Peyer's patch (tissue), 4 donors: ENCODE measurements at regions not wholly inside any gene's neighbourhood (a gene's known extent, or its start where the extent isn't known, plus 50 kb on each side); places are given as distances from the start of the nearest gene placed in this dataset.

Experiments used
- POLR2A ChIP-seq, 2 donors: fragments of 450-650 bp; IDR thresholded peaks; one replicate each; pipeline ENCODE4 v1.5.1; 2017; ENCODE audit warnings: antibody characterized with exemption in 2 of 2, mild to moderate bottlenecking in 2 of 2, moderate library complexity in 2 of 2
- TF ChIP-seq, protein P1 (sequence below), 6 experiments: fragments of 450-650 bp in 4 of 6; fragments of 200-600 bp in 2 of 6; sonication (generic) in 1 of 6; IDR thresholded peaks; one replicate each; pipeline ENCODE4 v1.5.1; 2017 to 2019; ENCODE audit warnings: antibody characterized with exemption in 6 of 6, mild to moderate bottlenecking in 3 of 6, moderate library complexity in 1 of 6

DNA sequence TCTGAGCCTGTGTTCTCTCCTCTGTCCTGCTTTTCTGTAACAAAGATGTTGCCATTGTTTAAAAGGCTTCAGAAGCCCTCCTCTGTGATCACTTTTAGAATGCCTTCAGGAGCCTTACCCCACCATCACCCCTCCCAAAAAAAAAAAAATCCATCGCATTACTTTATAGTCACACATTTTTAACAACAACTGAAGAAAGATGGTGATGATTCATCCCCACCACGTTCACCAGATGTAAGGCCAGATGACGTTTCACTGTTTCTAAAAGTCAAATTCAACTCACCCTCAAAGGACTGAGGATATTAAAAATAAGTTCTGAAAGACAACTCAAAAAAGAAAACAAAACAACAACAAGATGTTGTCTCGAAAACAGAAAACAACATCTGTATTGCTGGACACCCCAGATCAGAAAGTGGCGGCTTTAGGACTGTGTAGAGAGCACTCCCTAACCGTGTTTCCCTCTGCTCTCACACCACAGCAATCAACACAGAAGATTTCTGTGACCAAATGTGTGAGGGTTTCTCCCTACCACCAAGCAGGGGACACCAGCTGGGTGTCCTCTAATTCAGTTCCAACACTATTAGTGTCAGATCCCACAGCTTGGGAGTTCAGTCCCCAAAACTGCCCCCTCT, 61.9 kb upstream of the CREB1 start:
- TF ChIP-seq, protein P1, sequence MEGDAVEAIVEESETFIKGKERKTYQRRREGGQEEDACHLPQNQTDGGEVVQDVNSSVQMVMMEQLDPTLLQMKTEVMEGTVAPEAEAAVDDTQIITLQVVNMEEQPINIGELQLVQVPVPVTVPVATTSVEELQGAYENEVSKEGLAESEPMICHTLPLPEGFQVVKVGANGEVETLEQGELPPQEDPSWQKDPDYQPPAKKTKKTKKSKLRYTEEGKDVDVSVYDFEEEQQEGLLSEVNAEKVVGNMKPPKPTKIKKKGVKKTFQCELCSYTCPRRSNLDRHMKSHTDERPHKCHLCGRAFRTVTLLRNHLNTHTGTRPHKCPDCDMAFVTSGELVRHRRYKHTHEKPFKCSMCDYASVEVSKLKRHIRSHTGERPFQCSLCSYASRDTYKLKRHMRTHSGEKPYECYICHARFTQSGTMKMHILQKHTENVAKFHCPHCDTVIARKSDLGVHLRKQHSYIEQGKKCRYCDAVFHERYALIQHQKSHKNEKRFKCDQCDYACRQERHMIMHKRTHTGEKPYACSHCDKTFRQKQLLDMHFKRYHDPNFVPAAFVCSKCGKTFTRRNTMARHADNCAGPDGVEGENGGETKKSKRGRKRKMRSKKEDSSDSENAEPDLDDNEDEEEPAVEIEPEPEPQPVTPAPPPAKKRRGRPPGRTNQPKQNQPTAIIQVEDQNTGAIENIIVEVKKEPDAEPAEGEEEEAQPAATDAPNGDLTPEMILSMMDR (IDR thresholded peaks at IDR 0.05), result no peak
- TF ChIP-seq POLR2A (IDR thresholded peaks at IDR 0.05), result no peak
